ENCODE measurements at regions not wholly inside any gene's neighbourhood (a gene's known extent, or its start where the extent isn't known, plus 50 kb on each side); places are given as distances from the start of the nearest gene placed in this dataset.
"Not testable (repeated sequence)": the region's sequence is repeated elsewhere in the genome, so short reads cannot be mapped to it uniquely, and the experiment has no call there.

DNA sequence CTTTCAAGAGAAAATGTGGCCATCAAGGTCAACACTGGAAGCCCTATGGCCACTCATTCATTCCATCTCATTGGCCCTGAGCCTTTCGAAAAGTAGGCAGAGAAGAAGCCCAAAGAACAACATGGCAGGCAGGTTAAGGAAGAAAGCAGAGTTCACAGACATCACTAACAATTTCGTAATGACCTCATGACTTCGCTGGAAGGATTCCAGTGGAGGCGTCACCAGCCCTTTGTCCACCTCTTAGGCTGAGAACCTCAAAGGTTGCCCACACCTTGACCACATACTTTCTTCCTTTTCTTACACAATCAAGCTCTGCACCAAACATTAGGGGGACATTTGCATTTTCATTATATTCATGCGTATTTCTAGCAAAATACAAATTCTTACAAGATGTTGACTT, 252.4 kb upstream of the PLGLB2 start:
- TF ChIP-seq, protein P1, sequence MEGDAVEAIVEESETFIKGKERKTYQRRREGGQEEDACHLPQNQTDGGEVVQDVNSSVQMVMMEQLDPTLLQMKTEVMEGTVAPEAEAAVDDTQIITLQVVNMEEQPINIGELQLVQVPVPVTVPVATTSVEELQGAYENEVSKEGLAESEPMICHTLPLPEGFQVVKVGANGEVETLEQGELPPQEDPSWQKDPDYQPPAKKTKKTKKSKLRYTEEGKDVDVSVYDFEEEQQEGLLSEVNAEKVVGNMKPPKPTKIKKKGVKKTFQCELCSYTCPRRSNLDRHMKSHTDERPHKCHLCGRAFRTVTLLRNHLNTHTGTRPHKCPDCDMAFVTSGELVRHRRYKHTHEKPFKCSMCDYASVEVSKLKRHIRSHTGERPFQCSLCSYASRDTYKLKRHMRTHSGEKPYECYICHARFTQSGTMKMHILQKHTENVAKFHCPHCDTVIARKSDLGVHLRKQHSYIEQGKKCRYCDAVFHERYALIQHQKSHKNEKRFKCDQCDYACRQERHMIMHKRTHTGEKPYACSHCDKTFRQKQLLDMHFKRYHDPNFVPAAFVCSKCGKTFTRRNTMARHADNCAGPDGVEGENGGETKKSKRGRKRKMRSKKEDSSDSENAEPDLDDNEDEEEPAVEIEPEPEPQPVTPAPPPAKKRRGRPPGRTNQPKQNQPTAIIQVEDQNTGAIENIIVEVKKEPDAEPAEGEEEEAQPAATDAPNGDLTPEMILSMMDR (IDR thresholded peaks at IDR 0.05), result not testable (repeated sequence)
- TF ChIP-seq POLR2A (IDR thresholded peaks at IDR 0.05), result not testable (repeated sequence)
